ENCODE measurements at regions not wholly inside any gene's neighbourhood (a gene's known extent, or its start where the extent isn't known, plus 50 kb on each side); places are given as distances from the start of the nearest gene placed in this dataset.

- TF ChIP-seq CTCF (IDR thresholded peaks at IDR 0.05) (no peak), POLR2A (IDR thresholded peaks at IDR 0.05) (no peak), POLR2AphosphoS5 (IDR thresholded peaks at IDR 0.05; ENCODE audit: insufficient read depth in 1 of 2, low read depth in 1 of 2) (no peak)
Measured at GRCh38 chr10:124165827-124166226, 72.4 kb upstream of the CHST15 start.
